Fibroblast of peridontal ligament (primary cell): ENCODE measurements at regions not wholly inside any gene's neighbourhood (a gene's known extent, or its start where the extent isn't known, plus 50 kb on each side); places are given as distances from the start of the nearest gene placed in this dataset.

Experiments
- DNase-seq: peaks from one replicate; pipeline ENCODE4 v3.0.0-alpha.2; 2010; ENCODE audit errors: extremely low read depth

DNA sequence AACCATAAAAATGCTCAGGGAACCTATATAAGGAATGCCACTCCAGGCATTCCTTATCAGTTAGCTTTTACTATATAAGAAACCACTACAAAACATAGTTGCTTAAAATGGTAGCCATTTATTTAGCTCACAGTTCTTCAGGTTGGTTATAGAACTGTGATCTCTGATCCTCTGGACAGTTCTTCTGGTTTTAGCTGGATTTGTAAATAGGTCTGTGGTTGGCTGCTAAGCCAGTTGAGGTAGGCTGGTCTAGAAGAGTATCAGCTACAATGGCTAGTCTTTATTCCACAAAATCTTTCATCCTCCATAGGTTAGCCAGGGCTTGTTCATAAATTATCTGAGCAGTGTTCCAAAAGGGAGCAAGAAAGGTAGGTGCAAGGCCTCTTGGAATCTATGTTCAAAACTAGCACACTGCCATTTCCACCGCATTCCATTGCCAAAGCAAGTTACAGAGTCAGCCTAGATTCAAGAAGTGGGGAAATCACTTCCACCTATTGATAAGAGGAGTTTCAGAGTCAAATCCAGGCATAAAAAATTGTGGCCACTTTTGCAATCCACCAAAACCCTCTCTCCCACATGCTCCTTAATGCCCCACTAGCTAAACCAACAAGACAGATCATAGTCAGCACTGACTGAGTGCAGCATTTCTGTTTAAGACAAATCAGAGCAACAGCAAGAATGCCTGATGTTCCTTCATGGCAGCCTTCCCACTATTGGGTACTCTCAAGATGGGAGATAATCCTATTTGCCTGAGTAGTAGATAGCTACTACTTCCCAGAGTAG lies 146.4 kb downstream of the IRS1 start:
- no peak for DNase-seq

DNA sequence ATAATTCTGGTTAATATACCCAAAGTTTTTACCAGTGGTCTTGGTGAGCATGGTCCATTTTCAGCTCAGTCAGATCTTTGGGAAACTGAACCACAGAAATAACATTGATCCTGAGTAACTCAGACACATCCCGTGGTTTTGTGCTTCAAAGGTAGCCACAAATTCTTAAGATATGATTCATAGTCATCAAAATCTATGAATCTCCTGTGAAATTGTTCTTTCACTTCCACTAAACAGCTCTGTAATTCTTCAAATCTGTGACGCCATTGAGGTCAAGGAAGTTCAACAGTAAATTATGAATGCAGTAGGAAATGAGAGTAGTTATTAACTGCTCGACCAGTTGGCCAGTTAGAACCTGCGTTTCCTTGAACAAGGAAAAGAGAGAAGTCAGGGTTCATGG lies 147.3 kb downstream of the IRS1 start:
- DNase-seq, result peak; percentile 95

DNA sequence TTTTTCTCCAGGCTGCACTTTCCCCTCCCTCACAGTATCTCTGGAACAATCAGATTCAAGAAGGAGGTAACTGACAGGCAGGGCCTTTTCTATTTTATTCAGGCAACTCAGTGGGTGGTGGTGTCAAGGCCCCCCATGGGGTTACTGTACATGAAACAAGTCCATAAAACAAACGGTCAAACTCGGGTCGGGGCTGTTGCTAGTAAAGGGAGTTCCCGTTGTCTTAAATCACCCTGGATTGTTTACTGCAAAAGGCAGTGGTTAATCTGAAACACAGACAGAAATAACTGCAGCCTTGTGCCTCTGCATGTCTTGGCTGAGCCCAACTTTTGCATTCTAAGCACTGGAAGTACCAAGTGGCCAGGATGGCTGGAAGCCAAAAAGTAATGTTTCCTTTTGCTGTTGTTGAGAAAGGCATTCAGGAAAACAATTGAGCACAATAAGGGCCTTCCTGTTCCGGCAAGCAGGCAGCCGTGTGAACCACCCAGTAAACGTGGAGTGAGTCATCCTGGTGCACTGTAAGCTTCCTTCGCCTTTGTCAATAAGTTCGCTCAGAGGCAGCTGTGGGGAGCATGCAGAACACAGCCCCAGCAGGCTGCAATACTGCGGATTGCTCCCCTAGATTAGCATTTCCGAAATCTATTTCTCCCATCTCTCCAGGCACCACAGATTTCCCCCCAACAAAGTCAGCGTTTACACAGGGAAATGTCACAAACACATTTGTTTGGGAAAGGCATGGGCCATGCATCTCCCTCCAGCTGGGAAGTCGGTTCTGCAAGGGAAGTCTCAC lies 149.6 kb downstream of the IRS1 start:
- DNase-seq, result peak; percentile 97

DNA sequence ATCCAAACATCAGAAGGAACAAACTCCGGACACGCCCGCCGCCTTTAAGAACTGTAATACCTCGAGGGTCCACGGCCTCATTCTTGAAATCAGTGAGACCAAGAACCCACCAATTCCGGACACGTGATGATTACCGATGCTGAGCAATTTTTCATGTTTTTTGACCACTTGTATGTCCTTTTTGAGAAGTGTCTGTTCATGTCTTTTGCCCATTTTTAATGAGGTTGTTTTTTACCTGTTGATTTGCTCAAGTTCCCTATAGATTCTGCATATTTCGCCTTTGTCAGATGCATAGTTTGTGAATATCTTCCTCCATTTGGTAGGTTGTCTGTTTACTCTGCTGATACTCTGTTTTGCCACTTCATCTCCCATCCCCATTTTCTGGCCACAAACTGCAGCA lies 150.4 kb downstream of the IRS1 start:
- DNase-seq, result no peak

DNA sequence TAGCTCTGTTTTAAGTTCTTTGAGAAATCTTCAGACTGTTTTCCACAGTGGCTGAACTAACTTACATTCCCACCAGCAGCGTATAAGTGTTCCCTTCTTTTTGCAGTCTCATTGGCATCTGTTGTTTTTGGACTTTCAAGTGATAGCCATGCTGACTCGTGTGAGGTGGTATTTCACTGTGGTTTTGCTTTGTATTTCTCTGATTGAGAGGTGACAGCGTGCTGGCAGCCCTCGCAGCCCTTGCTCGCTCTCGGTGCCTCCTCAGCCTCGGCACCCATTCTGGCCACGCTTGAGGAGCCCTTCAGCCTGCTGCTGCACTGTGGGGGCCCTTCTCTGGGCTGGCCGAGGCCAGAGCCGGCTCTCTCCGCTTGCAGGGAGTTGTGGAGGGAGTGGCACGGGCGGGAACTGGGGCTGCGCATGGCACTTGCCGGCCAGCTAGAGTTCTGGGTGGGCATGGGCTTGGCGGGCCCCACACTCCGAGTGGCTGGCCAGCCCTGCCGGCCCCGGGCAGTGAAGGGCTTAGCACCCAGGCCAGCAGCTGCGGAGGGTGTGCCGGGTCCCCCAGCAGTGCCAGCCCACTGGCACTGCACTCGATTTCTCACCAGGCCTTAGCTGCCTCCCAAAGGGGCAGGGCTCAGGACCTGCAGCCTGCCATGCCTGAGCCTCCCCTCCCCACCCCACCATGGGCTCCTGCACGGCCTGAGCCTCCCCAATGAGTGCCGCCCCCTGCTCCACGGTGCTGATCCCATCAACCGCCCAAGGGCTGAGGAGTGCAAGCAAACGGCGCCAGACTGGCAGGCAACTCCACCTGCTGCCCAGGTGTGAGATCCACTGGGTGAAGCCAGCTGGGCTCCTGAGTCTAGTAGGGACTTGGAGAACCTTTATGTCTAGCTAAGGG lies 151.8 kb downstream of the IRS1 start:
- DNase-seq, result no peak

DNA sequence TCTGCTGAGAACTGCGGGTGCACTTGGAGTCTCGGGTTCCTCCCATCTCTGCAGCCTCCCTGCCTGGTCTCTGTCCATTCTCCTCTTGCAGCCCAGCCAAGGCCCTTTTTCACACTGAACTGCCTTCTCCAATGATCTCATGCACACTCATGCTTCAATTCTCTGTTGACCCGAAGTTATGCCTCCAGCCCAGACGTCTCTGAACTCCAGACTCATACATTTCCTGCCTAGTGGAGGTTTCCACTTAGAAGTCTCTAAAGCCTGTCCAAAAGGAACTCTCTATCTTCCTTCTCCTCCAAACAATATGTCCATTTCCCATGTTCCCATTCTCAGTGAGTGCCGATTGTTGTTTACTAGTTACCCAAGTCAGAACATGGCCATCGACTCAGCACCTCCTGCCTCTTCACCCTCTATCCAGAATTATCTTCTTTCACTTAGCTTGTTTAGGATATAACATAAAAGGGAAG lies 155.2 kb downstream of the IRS1 start:
- DNase-seq, result peak; percentile 71

DNA sequence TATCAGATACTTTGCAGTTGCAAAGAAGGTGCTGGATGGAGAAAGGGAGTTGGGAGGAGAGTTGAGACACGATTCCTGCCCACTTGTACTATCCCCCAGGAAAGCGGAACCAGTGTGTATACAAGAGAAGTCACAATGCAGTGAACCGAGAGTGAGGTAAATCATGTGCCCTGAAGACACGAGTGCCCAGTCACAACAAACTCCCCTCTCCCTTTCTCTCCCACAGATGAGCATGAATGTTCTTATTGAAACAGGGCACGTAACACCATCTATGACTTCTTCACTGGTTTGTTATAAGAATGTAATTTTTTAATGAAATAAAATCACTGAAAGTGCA lies 155.7 kb downstream of the IRS1 start:
- DNase-seq, result no peak

DNA sequence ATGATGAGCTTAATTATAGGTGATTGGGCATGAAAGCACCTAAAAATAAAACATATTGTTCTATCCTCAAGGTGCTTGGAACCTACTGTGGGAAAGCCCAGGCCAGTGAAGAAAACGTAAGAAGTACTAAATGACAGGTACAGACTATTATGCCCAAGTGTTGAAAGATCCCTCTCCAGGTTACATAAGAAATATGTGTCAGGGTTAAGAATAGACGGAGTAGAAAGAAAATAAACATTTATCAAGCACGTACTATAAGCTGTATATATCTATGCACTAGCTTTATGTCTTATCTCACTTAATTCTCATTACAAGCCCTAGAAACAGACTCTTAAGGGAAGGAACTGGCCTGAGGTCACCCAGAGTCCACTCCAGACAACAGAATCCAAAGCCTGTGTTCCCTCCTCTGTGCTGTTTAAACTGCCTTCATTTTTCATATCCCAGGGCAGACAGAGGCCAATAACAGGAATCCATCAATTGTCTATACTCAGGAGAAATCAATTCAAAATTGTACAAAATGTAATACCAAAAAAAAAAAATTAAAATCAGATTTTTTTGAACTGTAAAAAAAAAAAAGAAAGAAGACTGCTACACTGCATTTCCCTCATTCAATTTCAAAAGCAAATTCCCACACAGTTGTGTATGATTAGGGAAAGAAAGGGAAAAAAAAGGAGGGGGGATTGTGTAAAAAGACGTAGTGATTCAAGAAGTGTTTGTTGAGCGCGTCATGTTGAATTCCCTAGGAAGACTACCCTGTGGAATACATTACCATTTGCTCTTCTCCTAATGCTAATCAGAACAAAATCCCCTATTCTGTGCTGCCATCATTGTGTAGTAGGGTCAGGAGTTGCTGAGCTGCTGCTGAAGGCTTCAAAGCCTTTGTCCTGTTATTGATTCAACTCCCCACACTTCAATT lies 156.3 kb downstream of the IRS1 start:
- DNase-seq, result no peak

DNA sequence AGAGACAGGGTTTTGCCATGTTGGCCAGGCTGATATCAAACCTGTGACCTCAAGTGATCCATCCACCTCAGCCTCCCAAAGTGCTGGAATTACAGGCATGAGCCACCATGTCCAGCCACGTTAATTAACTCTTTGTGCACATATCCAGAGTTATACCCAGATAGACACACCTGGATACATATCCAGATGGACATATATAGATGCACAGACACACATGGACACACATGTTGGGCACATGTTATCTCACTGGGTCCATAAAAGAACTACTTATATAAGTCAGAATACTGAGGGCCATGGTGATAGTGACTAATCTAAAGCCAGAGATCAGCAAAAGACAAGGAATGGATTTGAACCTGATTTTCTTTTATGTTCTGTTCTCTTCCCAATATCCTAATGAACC lies 158.6 kb downstream of the IRS1 start:
- no peak for DNase-seq

DNA sequence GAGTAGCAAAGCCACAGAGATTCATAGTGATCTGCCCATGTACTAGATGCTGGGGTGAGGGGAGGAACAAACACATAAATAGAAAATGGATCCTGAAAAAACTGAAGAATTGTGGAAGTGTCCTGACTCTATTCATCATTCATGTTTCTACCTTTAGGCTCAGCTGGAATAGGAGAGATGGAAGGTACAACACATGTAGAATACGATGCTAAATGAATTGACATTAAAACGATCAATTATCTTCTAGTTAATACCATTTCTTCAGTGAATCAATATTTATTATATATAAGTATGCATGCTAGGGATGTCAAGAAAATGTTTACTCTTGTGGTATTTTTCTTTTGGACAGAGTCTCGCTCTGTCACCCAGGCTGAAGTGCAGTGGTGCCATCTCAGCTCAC lies 159.1 kb downstream of the IRS1 start:
- no peak for DNase-seq

DNA sequence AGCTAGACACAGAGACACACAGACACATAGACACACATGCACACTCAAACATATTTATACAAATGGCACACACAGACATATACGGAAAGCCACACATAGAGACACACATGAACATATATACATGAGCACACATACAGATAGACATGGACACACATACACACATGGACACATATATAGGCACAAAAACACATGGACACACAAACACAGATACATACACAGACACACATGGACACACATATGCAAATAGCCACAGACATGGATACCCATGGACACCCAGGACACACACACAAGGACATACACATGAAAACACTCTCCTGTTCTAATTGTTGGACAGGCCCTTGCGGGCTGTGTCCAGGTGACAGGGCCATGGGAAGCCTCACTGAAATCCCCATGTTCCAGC lies 160.1 kb downstream of the IRS1 start:
- DNase-seq, result no peak

DNA sequence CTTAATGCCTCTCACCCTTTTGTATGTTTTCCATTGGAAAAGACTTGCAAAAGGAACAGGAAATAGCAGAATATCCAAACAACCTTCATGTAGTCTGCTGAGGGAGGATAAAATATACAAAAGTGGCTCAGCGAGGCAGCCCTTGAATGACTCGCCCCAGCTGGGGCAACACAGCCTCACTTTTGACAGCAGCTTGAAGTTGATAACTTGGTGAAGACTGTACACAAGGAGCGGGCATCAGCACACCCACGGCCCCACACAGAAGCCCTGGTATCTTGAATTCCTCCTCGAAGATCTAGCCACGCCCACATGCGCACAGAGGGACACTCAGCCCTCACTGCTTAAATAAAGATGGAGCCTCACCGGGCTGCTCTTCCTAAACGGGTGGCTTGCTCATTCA lies 161.0 kb downstream of the IRS1 start:
- peak; percentile 54 for DNase-seq

DNA sequence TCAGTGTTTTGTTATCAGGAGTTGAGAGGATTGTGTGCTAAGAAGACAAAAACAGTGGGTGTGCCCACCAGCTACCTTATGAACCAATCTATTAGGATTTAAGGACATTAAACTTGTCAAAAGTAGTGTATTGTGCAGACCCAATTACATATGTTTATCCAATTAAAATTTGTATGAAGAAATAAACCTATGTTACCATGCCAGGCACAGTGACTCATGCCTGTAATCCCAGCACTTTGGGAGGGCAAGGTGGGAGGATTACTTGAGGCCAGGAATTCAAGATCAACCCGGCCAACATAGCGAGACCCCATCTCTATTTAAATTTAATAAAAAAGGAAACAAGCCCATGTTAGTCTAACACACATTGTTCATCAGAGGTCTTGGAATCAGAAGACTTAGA lies 162.2 kb downstream of the IRS1 start:
- no peak for DNase-seq

DNA sequence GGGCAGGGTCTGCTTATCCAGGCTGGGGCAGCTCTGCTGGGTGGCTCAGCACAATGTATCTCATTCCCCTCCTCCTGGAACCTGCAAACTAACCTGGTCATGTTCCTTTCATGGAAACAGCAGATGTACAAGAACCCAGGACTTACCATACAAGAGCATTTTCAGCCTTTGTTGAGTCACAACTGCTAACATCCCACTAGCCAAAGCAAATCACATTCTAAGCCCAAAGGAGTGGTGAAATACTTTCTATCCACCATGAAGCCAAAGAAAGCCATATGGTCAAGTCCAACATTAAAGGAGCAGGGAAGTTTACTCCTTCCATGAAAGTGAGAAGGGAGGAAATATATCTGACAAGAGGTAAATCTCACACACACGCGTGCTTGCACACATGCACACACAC lies 163.0 kb downstream of the IRS1 start:
- peak; percentile 61 for DNase-seq

DNA sequence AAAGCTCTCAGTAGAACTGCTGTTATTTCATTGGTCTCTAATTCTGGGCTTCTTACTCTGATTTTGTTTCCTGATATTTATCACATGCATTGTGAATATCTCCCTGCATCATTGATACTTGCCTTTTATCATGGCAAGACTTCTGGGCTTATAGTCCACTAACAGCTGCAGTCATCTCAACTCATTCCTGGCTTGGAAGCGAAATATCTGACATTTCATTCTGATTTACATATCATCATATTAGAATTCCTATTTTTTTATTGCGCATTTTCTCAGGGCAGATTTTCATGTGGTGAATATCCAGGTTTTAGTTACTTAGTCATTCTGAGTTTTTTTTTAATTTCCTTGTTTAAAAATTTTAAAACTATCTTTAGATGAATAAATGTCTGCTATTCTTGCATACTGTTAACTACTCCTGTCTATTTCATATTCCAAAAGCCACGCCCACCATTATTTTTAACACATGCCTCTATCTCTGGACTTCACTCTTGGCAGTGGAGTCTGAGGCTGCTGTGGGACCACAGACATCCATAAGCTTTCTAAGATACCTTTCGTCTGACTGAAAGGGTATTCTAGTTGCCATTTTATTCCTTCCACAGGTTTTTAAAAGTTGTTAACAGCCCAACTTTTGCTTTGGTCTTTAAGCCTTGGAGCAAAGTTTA lies 164.5 kb downstream of the IRS1 start:
- DNase-seq, result no peak

DNA sequence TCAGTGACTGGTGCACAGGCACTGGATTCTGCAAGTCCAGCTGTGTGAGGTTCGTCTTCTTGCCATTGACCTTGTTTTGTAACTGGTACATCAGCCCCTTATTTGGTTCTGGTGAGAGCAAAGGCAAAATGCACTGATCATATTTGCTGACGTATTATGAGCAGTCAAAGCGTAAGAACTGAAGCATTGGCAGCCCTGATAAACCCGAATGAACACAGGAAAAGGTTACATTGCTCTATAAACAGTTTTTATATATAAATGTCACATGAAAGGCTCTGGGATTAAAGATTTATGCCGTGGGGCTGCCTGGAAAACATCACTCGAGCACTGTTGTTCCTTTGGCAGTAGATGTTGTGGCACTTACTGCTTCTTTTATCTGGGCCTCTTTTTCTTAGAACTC lies 167.9 kb downstream of the IRS1 start:
- DNase-seq, result no peak

DNA sequence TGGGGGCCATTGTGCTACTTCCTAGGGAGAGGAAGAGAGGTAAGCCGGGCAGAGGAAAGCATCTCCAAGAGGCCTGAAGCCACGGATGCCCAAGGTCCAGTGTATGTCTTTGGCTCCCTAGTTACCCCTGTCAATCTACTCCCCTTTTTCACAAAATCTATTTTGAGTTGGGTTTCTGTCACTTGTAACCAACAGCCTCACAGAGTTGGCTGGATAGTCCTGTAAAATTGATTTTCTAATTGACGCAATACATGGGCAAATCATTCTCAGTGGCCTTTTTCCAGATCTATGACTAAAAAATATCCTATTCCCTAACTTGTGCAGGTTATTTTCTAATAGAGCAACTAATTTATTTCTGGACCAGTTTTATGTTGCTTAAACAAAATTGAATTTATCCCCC lies 168.4 kb downstream of the IRS1 start:
- no peak for DNase-seq

DNA sequence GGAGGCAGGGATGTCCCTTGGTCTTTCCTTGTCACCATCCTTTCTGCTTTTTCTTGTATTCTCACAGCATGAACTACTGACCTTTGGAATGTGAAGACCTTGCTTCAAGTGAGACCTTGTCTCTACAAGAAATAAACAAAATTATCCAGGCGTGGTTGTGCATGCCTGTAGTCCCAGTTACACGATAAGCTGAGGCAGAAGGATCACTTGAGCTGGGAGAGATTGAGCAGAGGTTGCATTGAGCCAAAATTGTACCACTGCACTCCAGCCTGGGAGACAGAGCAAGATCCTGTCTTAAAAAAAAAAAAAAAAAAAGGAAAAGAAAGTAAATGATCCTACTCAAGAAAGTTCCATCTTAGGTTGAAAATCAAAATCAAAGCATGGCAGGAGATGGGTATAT lies 173.7 kb downstream of the IRS1 start:
- DNase-seq, result no peak

DNA sequence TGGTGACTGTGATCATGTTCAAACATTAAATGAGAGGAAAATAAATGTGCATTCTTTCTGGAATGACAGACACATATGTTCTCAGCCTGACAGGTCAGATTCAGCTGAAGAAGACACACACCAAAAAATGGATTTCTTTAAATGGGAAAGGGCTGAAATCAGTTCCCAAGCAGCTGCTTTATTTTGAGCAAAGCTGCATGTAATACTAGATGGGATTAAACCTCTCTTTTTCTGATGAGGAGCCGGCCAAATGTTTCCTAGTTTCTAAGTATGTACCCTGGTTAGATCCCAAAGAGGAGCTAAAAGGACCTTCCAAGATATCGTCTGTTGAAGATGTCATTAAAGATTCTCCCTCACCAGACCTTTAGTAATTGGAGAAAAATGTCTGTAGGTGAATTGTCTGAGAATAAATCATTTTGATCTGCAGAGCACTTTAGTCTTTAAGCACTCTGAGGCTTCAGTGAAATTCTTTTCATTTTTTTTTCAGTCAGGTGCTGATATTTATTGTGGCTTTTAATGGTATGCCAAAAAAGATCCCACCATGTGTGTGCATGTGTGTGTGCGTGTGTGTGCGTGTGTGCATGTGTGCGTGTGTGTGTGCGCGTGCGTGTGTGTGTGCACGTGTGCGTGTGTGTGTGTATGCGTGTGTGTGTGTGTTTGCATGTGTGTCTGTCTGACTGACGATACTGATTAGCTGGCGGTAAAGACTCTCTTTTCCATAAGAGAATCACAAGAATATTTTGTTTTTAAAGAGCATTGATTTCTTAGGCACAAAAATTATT lies 175.8 kb downstream of the IRS1 start:
- DNase-seq, result peak; percentile 48

DNA sequence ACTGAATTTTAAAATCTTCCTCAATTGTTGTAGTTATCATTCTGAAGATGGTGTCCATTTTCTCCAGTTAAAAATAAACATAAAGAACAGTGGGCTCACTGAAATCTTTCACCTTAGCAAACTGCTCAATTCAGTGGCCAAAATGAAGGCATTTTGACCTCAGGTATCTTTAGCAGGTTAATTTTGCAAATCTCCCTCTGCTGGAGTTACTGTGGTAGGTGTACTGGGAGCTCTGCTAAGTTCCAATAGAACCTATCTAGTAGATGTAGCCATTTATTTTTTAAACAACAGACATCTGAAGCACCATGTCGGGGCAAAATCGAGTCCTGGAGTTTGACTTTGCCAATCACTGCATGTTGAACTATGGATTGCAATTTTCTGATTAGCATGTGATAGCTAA lies 177.1 kb downstream of the IRS1 start:
- no peak for DNase-seq
